ENCODE measurements at regions not wholly inside any gene's neighbourhood (a gene's known extent, or its start where the extent isn't known, plus 50 kb on each side); places are given as distances from the start of the nearest gene placed in this dataset.

- no peak for TF ChIP-seq ZFP3 (CRISPR knock-in tag; IDR thresholded peaks at IDR 0.05)
- TF ChIP-seq CSDC2 (CRISPR knock-in tag; IDR thresholded peaks at IDR 0.05): no peak
- TF ChIP-seq PPARA (CRISPR knock-in tag; IDR thresholded peaks at IDR 0.05; ENCODE audit: borderline replicate concordance): no peak
- TF ChIP-seq CREB5 (CRISPR knock-in tag; IDR thresholded peaks at IDR 0.05; ENCODE audit: low read depth): no peak
- TF ChIP-seq RARB (CRISPR knock-in tag; IDR thresholded peaks at IDR 0.05): no peak
- TF ChIP-seq, protein P1, sequence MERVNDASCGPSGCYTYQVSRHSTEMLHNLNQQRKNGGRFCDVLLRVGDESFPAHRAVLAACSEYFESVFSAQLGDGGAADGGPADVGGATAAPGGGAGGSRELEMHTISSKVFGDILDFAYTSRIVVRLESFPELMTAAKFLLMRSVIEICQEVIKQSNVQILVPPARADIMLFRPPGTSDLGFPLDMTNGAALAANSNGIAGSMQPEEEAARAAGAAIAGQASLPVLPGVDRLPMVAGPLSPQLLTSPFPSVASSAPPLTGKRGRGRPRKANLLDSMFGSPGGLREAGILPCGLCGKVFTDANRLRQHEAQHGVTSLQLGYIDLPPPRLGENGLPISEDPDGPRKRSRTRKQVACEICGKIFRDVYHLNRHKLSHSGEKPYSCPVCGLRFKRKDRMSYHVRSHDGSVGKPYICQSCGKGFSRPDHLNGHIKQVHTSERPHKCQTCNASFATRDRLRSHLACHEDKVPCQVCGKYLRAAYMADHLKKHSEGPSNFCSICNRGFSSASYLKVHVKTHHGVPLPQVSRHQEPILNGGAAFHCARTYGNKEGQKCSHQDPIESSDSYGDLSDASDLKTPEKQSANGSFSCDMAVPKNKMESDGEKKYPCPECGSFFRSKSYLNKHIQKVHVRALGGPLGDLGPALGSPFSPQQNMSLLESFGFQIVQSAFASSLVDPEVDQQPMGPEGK (CRISPR knock-in tag; IDR thresholded peaks at IDR 0.05; ENCODE audit: borderline replicate concordance): no peak
- no peak for TF ChIP-seq ZC3H10 (CRISPR knock-in tag; IDR thresholded peaks at IDR 0.05)
- no peak for TF ChIP-seq ZFP30 (CRISPR knock-in tag; IDR thresholded peaks at IDR 0.05)
- TF ChIP-seq TCF4 (CRISPR knock-in tag; IDR thresholded peaks at IDR 0.05; ENCODE audit: borderline replicate concordance): no peak
- no peak for TF ChIP-seq OSR1 (CRISPR knock-in tag; IDR thresholded peaks at IDR 0.05)
- TF ChIP-seq TOX (CRISPR knock-in tag; IDR thresholded peaks at IDR 0.05; ENCODE audit: borderline replicate concordance): no peak
- no peak for TF ChIP-seq ESRRG (CRISPR knock-in tag; IDR thresholded peaks at IDR 0.05)
- TF ChIP-seq ARNTL (CRISPR knock-in tag; IDR thresholded peaks at IDR 0.05; ENCODE audit: borderline replicate concordance, low read depth): no peak
- TF ChIP-seq, protein P2, sequence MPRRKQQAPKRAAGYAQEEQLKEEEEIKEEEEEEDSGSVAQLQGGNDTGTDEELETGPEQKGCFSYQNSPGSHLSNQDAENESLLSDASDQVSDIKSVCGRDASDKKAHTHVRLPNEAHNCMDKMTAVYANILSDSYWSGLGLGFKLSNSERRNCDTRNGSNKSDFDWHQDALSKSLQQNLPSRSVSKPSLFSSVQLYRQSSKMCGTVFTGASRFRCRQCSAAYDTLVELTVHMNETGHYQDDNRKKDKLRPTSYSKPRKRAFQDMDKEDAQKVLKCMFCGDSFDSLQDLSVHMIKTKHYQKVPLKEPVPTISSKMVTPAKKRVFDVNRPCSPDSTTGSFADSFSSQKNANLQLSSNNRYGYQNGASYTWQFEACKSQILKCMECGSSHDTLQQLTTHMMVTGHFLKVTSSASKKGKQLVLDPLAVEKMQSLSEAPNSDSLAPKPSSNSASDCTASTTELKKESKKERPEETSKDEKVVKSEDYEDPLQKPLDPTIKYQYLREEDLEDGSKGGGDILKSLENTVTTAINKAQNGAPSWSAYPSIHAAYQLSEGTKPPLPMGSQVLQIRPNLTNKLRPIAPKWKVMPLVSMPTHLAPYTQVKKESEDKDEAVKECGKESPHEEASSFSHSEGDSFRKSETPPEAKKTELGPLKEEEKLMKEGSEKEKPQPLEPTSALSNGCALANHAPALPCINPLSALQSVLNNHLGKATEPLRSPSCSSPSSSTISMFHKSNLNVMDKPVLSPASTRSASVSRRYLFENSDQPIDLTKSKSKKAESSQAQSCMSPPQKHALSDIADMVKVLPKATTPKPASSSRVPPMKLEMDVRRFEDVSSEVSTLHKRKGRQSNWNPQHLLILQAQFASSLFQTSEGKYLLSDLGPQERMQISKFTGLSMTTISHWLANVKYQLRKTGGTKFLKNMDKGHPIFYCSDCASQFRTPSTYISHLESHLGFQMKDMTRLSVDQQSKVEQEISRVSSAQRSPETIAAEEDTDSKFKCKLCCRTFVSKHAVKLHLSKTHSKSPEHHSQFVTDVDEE (CRISPR knock-in tag; IDR thresholded peaks at IDR 0.05): no peak
- no peak for TF ChIP-seq ZNF70 (CRISPR knock-in tag; IDR thresholded peaks at IDR 0.05)
- TF ChIP-seq ISL1 (CRISPR knock-in tag; IDR thresholded peaks at IDR 0.05): no peak
- no peak for ATAC-seq
These were observed 61.1 kb downstream of the BARX1 start for GRCh38 chr9:93893899-93894690.

DNA sequence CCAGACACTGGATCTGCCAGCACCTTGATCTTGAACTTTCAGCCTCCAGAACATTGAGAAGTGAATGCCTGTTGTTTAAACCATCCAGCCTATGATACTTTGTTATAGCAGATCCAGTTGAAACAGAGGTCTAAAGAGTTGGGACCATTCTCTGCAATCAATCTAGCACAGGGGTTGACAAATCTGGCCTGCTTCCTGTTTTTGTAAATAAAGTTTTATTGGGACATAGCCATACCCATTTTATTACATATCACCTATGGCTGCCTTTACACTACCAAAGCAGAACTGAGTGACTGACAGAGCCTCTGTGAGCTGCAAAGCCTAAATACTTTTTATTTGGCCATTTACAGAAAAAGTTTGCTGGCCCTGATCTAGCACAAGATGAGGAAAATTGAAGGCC is 62.0 kb downstream of the BARX1 start:
- ATAC-seq: no peak
- TF ChIP-seq BACH2 (CRISPR knock-in tag; IDR thresholded peaks at IDR 0.05; ENCODE audit: borderline replicate concordance) (no peak), ISL1 (CRISPR knock-in tag; IDR thresholded peaks at IDR 0.05) (no peak), ZNF8 (CRISPR knock-in tag; IDR thresholded peaks at IDR 0.05) (no peak), SNAI2 (CRISPR knock-in tag; IDR thresholded peaks at IDR 0.05) (no peak), PPARA (CRISPR knock-in tag; IDR thresholded peaks at IDR 0.05; ENCODE audit: borderline replicate concordance) (no peak), ZC3H10 (CRISPR knock-in tag; IDR thresholded peaks at IDR 0.05) (no peak), ZNF70 (CRISPR knock-in tag; IDR thresholded peaks at IDR 0.05) (no peak), RARB (CRISPR knock-in tag; IDR thresholded peaks at IDR 0.05) (no peak), ZNF565 (CRISPR knock-in tag; conservative IDR thresholded peaks at IDR 0.05; ENCODE audit: low read depth) (no peak), POU6F1 (CRISPR knock-in tag; IDR thresholded peaks at IDR 0.05; ENCODE audit: borderline replicate concordance, low read depth) (no peak), CSDC2 (CRISPR knock-in tag; IDR thresholded peaks at IDR 0.05) (no peak), OSR1 (CRISPR knock-in tag; IDR thresholded peaks at IDR 0.05) (no peak)
- TF ChIP-seq, protein P1 (CRISPR knock-in tag; IDR thresholded peaks at IDR 0.05; ENCODE audit: borderline replicate concordance): no peak
- TF ChIP-seq, protein P2 (CRISPR knock-in tag; IDR thresholded peaks at IDR 0.05): no peak
